Testis (tissue), 2 donors: ENCODE measurements at regions not wholly inside any gene's neighbourhood (a gene's known extent, or its start where the extent isn't known, plus 50 kb on each side); places are given as distances from the start of the nearest gene placed in this dataset.

Experiments
- POLR2A ChIP-seq: fragments of 450-650 bp; IDR thresholded peaks from one replicate; pipeline ENCODE4 v1.6.1; 2017; ENCODE audit warnings: antibody characterized with exemption, mild to moderate bottlenecking, moderate library complexity
- TF ChIP-seq, protein P1 (sequence below), 3 experiments: fragments of 450-650 bp in 2 of 3; fragments of 200-600 bp in 1 of 3; sonication (generic) in 1 of 3; IDR thresholded peaks; one replicate each; pipeline ENCODE4 v1.5.1; 2016 to 2019; ENCODE audit warnings: antibody characterized with exemption in 3 of 3, mild to moderate bottlenecking in 2 of 3, moderate library complexity in 1 of 3

DNA sequence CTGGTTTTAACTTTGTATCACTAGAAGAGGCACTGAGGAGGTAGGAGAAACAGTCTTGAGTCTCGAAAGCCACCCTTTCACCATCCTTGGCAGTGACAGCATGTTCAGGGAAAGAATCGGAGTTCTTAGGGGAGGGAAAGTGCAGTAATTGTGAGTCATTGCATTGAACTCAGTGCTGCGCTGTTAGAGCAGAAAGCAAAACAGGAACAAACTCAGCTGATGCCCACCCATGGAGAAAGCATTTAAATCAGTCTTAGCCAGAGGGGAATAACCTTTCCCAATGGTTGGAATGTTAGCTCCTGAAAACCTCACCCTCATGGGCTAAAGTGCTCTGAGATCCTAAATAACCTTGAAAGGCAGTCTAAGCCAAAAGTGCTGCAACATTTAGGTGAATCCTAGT, 845.6 kb upstream of the CNTNAP5 start:
- TF ChIP-seq, protein P1, sequence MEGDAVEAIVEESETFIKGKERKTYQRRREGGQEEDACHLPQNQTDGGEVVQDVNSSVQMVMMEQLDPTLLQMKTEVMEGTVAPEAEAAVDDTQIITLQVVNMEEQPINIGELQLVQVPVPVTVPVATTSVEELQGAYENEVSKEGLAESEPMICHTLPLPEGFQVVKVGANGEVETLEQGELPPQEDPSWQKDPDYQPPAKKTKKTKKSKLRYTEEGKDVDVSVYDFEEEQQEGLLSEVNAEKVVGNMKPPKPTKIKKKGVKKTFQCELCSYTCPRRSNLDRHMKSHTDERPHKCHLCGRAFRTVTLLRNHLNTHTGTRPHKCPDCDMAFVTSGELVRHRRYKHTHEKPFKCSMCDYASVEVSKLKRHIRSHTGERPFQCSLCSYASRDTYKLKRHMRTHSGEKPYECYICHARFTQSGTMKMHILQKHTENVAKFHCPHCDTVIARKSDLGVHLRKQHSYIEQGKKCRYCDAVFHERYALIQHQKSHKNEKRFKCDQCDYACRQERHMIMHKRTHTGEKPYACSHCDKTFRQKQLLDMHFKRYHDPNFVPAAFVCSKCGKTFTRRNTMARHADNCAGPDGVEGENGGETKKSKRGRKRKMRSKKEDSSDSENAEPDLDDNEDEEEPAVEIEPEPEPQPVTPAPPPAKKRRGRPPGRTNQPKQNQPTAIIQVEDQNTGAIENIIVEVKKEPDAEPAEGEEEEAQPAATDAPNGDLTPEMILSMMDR (IDR thresholded peaks at IDR 0.05), result no peak
- no peak for TF ChIP-seq POLR2A
